Thyroid gland (tissue), 4 donors: ENCODE measurements at regions not wholly inside any gene's neighbourhood (a gene's known extent, or its start where the extent isn't known, plus 50 kb on each side); places are given as distances from the start of the nearest gene placed in this dataset.

ENCODE experiments used
- CTCF ChIP-seq, 6 experiments: fragments of 200-600 bp in 3 of 6; fragments of 450-650 bp in 3 of 6; sonication (generic) in 3 of 6; IDR thresholded peaks; one replicate each; pipeline ENCODE4 v1.5.1; 2016 to 2019; ENCODE audit warnings: antibody characterized with exemption in 6 of 6, mild to moderate bottlenecking in 2 of 6, inconsistent platforms in 1 of 6, moderate library complexity in 1 of 6
- POLR2A ChIP-seq, 2 donors: fragments of 450-650 bp; IDR thresholded peaks; one replicate each; pipeline ENCODE4 v1.6.1; 2017; ENCODE audit warnings: antibody characterized with exemption in 2 of 2, mild to moderate bottlenecking in 2 of 2, moderate library complexity in 1 of 2

DNA sequence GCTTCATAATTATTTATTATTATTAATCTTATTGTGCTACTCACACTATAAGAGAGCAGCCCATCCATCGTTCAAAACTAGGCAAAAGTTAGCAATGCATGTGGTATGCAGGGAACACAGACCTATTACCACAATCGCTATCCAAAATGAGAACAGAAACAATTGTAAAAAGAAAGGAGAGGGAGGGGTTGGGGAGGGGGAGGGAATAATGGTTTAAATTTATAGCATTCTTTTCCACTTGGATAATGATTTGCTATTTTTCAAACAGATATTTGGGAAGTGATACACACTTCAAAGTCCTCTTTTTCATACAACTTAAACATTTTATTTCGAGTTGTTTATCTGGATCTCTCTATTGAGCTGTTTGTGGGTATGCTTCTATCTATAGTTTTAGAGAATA, 248.6 kb upstream of the SOX5 start:
- TF ChIP-seq CTCF (IDR thresholded peaks at IDR 0.05) (no peak), POLR2A (IDR thresholded peaks at IDR 0.05) (no peak)
